Thoracic aorta (tissue), 2 donors: ENCODE measurements at regions not wholly inside any gene's neighbourhood (a gene's known extent, or its start where the extent isn't known, plus 50 kb on each side); places are given as distances from the start of the nearest gene placed in this dataset.

Experiments used
- ATAC-seq: fragments of 150-250 bp; one replicate; pipeline ENCODE4 v1.8.0; 2017; ENCODE audit warnings: low read depth; ENCODE audit not compliant: insufficient number of reproducible peaks, low FRiP score
- DNase-seq: peaks from one replicate; pipeline ENCODE4 v3.0.0-alpha.2; 2020; ENCODE audit warnings: low spot score
- H3K27ac ChIP-seq, 2 donors: fragments of 200-600 bp; sonication (generic); 1 replicate in 1 of 2; 2 replicates in 1 of 2; pipeline ENCODE4 v1.5.1; 2016; ENCODE audit warnings: mild to moderate bottlenecking in 2 of 2, moderate library complexity in 2 of 2
- H3K27me3 ChIP-seq: fragments of 200-600 bp; sonication (generic); replicated peaks from 2 replicates; pipeline ENCODE4 v1.6.0; 2016; ENCODE audit warnings: mild to moderate bottlenecking; ENCODE audit not compliant: insufficient read depth
- H3K36me3 ChIP-seq: fragments of 200-600 bp; sonication (generic); one replicate; pipeline ENCODE4 v1.5.1; 2016
- H3K4me1 ChIP-seq, 2 donors: fragments of 200-600 bp; sonication (generic); 1 replicate in 1 of 2; 2 replicates in 1 of 2; pipeline versions ENCODE4 v1.5.1 to v1.6.0; 2016; ENCODE audit warnings: low read depth in 2 of 2, mild to moderate bottlenecking in 1 of 2; ENCODE audit not compliant: control insufficient read depth in 1 of 2
- H3K4me3 ChIP-seq: fragments of 200-600 bp; sonication (generic); 2 replicates; pipeline ENCODE4 v1.5.1; 2016; ENCODE audit warnings: mild to moderate bottlenecking
- H3K9me3 ChIP-seq: fragments of 200-600 bp; sonication (generic); 2 replicates; pipeline ENCODE4 v1.5.1; 2016
- CTCF ChIP-seq: fragments of 200-600 bp; sonication (generic); IDR thresholded peaks from one replicate; pipeline ENCODE4 v1.5.1; 2019; ENCODE audit warnings: antibody characterized with exemption

- no peak for TF ChIP-seq CTCF
- no peak overlapping the region for H3K27ac ChIP-seq
- H3K27me3 ChIP-seq = peaks cover 9% of the 10 kb centered on the region
- no peak overlapping the region for H3K4me3 ChIP-seq
- no peaks in the 10 kb centered on the region for H3K9me3 ChIP-seq
- H3K36me3 ChIP-seq = no peaks in the 10 kb centered on the region
- ATAC-seq (no peak), DNase-seq (no peak)
- H3K4me1 ChIP-seq = peaks cover 4 to 9% of the 10 kb centered on the region in 2 donors
Observed at GRCh38 chr14:96744262-96744661, 52.9 kb upstream of the VRK1 start.

GRCh38 chr14:96745500-96746051 is 51.6 kb upstream of the VRK1 start:
- H3K4me1 ChIP-seq = peaks cover 4 to 9% of the 10 kb centered on the region in 2 donors
- H3K9me3 ChIP-seq = no peaks in the 10 kb centered on the region
- H3K27ac ChIP-seq = no peak overlapping the region
- no peak for DNase-seq
- H3K36me3 ChIP-seq = no peaks in the 10 kb centered on the region
- no peak for ATAC-seq
- no peak overlapping the region for H3K4me3 ChIP-seq
- TF ChIP-seq CTCF = no peak
- peaks cover 3% of the 10 kb centered on the region for H3K27me3 ChIP-seq

- no peak for ATAC-seq
- no peaks in the 10 kb centered on the region for H3K27me3 ChIP-seq
- DNase-seq = no peak
Observed at GRCh38 chr14:96746101-96746500, 51.1 kb upstream of the VRK1 start.

GRCh38 chr14:96747006-96747405 is 50.2 kb upstream of the VRK1 start:
- Histone ChIP-seq H3K27ac (no peak overlapping the region), H3K4me1 (no peaks in the 10 kb centered on the region), H3K9me3 (no peaks in the 10 kb centered on the region), H3K4me3 (no peak overlapping the region), H3K27me3 (no peaks in the 10 kb centered on the region), H3K36me3 (no peaks in the 10 kb centered on the region)
- DNase-seq = no peak
- ATAC-seq = no peak
- TF ChIP-seq CTCF = no peak

More at GRCh38 chr14:96746101-96746500, 51.1 kb upstream of the VRK1 start:
- no peak overlapping the region for H3K27ac ChIP-seq
- no peaks in the 10 kb centered on the region for H3K36me3 ChIP-seq
- H3K9me3 ChIP-seq = no peaks in the 10 kb centered on the region
- no peak for TF ChIP-seq CTCF
- no peak overlapping the region for H3K4me3 ChIP-seq
- peaks cover 4 to 8% of the 10 kb centered on the region in 2 donors for H3K4me1 ChIP-seq
